ENCODE measurements at regions not wholly inside any gene's neighbourhood (a gene's known extent, or its start where the extent isn't known, plus 50 kb on each side); places are given as distances from the start of the nearest gene placed in this dataset.

DNA sequence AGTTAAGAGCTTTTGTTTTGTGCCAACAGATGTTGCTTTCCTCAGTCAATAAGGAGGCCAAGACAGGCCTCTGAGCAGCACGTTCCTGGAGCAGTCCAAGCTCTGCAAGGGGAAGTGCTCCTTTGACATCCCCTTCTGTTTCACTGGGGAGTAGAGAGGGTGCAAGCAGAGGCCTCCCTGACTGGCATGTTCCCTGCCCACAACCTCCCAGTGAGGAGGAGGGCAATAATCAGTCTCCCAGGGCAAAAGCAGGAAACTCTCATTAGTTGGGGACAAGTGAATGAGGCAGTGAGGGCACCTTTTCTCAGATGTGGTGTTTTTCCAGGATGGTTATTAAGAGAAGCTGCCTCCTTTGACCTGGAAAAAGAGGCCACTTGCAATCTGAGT lies 79.5 kb upstream of the ZBED5 start:
- Histone ChIP-seq H3F3A (ENCODE audit: low read depth) (peaks cover 10% of the 10 kb centered on the region), H3K27ac (no peak overlapping the region), H3K36me3 (no peaks in the 10 kb centered on the region), H3K4me3 (no peak overlapping the region), H3K27me3 (no peaks in the 10 kb centered on the region), H3K79me2 (ENCODE audit: low read depth) (no peaks in the 10 kb centered on the region), H3K9me3 (ENCODE audit: low read depth) (no peaks in the 10 kb centered on the region), H2AFZ (replicated peaks) (peak overlapping the region; percentile 52), H3K4me1 (peaks cover 4% of the 10 kb centered on the region), H4K20me1 (ENCODE audit: low read depth) (no peaks in the 10 kb centered on the region), H3K9ac (no peak overlapping the region), H3K4me2 (no peak overlapping the region)
- DNase-seq (ENCODE audit: low spot score), result no peak
- TF ChIP-seq, protein P1, sequence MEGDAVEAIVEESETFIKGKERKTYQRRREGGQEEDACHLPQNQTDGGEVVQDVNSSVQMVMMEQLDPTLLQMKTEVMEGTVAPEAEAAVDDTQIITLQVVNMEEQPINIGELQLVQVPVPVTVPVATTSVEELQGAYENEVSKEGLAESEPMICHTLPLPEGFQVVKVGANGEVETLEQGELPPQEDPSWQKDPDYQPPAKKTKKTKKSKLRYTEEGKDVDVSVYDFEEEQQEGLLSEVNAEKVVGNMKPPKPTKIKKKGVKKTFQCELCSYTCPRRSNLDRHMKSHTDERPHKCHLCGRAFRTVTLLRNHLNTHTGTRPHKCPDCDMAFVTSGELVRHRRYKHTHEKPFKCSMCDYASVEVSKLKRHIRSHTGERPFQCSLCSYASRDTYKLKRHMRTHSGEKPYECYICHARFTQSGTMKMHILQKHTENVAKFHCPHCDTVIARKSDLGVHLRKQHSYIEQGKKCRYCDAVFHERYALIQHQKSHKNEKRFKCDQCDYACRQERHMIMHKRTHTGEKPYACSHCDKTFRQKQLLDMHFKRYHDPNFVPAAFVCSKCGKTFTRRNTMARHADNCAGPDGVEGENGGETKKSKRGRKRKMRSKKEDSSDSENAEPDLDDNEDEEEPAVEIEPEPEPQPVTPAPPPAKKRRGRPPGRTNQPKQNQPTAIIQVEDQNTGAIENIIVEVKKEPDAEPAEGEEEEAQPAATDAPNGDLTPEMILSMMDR (IDR thresholded peaks at IDR 0.05), result no peak
- TF ChIP-seq EZH2 (IDR thresholded peaks at IDR 0.05) (no peak), EZH2phosphoT487 (IDR thresholded peaks at IDR 0.05) (no peak)
- Mint-ChIP-seq H3K27ac (no peak overlapping the region), H3K4me3 (no peak overlapping the region), H3K4me1 (peaks cover 12% of the 10 kb centered on the region), H3K9me3 (no peaks in the 10 kb centered on the region), H3K27me3 (ENCODE audit: insufficient read depth, low read depth) (peaks cover 2% of the 10 kb centered on the region), H3K36me3 (no peaks in the 10 kb centered on the region)

DNA sequence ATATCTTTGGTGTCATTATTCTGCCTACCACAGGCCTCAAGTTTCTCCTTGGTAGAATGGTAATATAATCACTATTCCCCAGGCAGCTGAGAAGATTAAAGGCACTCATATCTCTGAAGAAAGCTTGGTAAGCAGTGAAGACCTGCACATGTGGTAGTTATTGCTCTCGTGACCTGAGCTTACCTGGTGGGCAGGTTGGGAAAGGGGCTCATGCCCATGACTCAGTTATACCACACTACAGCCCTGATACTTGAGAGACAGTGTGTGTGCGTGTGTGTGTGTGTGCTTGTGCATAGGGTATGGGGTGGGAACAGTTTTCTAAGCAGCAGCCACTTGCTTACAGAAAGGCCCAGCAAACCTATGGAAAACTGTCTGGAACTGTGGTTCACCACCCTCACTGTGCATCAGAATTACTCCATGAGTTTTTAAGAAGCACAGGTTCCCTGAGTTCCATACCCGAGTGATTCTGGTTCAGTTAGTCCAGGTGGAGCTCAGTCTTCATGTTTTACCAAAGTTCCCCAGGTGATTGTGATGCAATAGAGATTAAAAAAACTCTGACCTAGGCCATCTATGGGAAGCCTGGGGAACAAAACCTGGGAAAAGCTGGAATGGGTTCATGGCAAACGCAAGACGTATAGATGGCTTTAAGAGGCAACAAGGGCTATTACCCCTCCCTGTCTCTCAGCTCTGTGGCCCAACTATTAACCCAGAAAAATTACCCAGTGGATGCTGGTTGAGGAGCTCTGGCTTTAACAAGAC lies 79.0 kb upstream of the ZBED5 start:
- no peak for DNase-seq (ENCODE audit: low spot score)
- no peak overlapping the region for H3K27ac Mint-ChIP-seq
- Histone ChIP-seq H2AFZ (replicated peaks) (peak overlapping the region; percentile 52), H3F3A (ENCODE audit: low read depth) (peaks cover 13% of the 10 kb centered on the region), H4K20me1 (ENCODE audit: low read depth) (no peaks in the 10 kb centered on the region), H3K4me2 (no peak overlapping the region), H3K79me2 (ENCODE audit: low read depth) (no peaks in the 10 kb centered on the region), H3K4me1 (peaks cover 8% of the 10 kb centered on the region), H3K27ac (no peak overlapping the region), H3K9ac (no peak overlapping the region), H3K36me3 (no peaks in the 10 kb centered on the region), H3K27me3 (no peaks in the 10 kb centered on the region), H3K9me3 (ENCODE audit: low read depth) (no peaks in the 10 kb centered on the region), H3K4me3 (no peak overlapping the region)
- no peak overlapping the region for H3K4me3 Mint-ChIP-seq
- no peaks in the 10 kb centered on the region for H3K9me3 Mint-ChIP-seq
- TF ChIP-seq EZH2 (IDR thresholded peaks at IDR 0.05) (no peak), EZH2phosphoT487 (IDR thresholded peaks at IDR 0.05) (no peak)
- TF ChIP-seq, protein P1 (IDR thresholded peaks at IDR 0.05), result no peak
- no peaks in the 10 kb centered on the region for H3K27me3 Mint-ChIP-seq (ENCODE audit: insufficient read depth, low read depth)
- peaks cover 12% of the 10 kb centered on the region for H3K4me1 Mint-ChIP-seq
- H3K36me3 Mint-ChIP-seq, result no peaks in the 10 kb centered on the region

- no peak overlapping the region for H2AFZ ChIP-seq (replicated peaks)
- H3K27ac Mint-ChIP-seq, result no peak overlapping the region
- no peak overlapping the region for H3K4me2 ChIP-seq
- H3K27ac ChIP-seq, result no peak overlapping the region
- H3K79me2 ChIP-seq (ENCODE audit: low read depth), result no peaks in the 10 kb centered on the region
- peaks cover 23% of the 10 kb centered on the region for H3F3A ChIP-seq (ENCODE audit: low read depth)
- DNase-seq (ENCODE audit: low spot score), result no peak
- H3K9ac ChIP-seq, result no peak overlapping the region
- peaks cover 9% of the 10 kb centered on the region for H3K4me1 ChIP-seq
- peak overlapping the region; percentile 10 for H3K4me3 Mint-ChIP-seq
- H3K27me3 Mint-ChIP-seq (ENCODE audit: insufficient read depth, low read depth), result no peaks in the 10 kb centered on the region
- H3K4me1 Mint-ChIP-seq, result peaks cover 20% of the 10 kb centered on the region
- no peaks in the 10 kb centered on the region for H4K20me1 ChIP-seq (ENCODE audit: low read depth)
- peaks cover 8% of the 10 kb centered on the region for H3K27me3 ChIP-seq
- no peaks in the 10 kb centered on the region for H3K9me3 Mint-ChIP-seq
- H3K36me3 Mint-ChIP-seq, result no peaks in the 10 kb centered on the region
- TF ChIP-seq EZH2phosphoT487 (IDR thresholded peaks at IDR 0.05) (no peak), EZH2 (IDR thresholded peaks at IDR 0.05) (no peak)
- TF ChIP-seq, protein P1 (IDR thresholded peaks at IDR 0.05), result no peak
- H3K36me3 ChIP-seq, result no peaks in the 10 kb centered on the region
- no peak overlapping the region for H3K4me3 ChIP-seq
- no peaks in the 10 kb centered on the region for H3K9me3 ChIP-seq (ENCODE audit: low read depth)
Measured at GRCh38 chr11:10935015-10935559, 77.2 kb upstream of the ZBED5 start.
